ENCODE measurements at regions not wholly inside any gene's neighbourhood (a gene's known extent, or its start where the extent isn't known, plus 50 kb on each side); places are given as distances from the start of the nearest gene placed in this dataset.

- H3K27ac Mint-ChIP-seq: no peak overlapping the region
- peaks cover 14% of the 10 kb centered on the region for H3K27me3 Mint-ChIP-seq
- no peak overlapping the region for H3K4me3 Mint-ChIP-seq
- H3K36me3 Mint-ChIP-seq: no peaks in the 10 kb centered on the region
- no peaks in the 10 kb centered on the region for H3K9me3 Mint-ChIP-seq
- no peaks in the 10 kb centered on the region for H3K4me1 Mint-ChIP-seq
Measured at GRCh38 chr18:24629921-24630320, 169.5 kb downstream of the HRH4 start.

GRCh38 chr18:24630346-24630880 is 170.0 kb downstream of the HRH4 start:
- no peak overlapping the region for H3K4me3 Mint-ChIP-seq
- H3K27me3 Mint-ChIP-seq: peaks cover 14% of the 10 kb centered on the region
- H3K4me1 Mint-ChIP-seq: no peaks in the 10 kb centered on the region
- H3K36me3 Mint-ChIP-seq: no peaks in the 10 kb centered on the region
- no peak overlapping the region for H3K27ac Mint-ChIP-seq
- H3K9me3 Mint-ChIP-seq: no peaks in the 10 kb centered on the region

GRCh38 chr18:24631243-24632025 is 171.0 kb downstream of the HRH4 start:
- H3K27me3 Mint-ChIP-seq: peaks cover 14% of the 10 kb centered on the region
- H3K36me3 Mint-ChIP-seq: no peaks in the 10 kb centered on the region
- H3K9me3 Mint-ChIP-seq: no peaks in the 10 kb centered on the region
- H3K27ac Mint-ChIP-seq: no peak overlapping the region
- H3K4me3 Mint-ChIP-seq: peak overlapping the region in 1 of 4 donors; percentile 49
- no peaks in the 10 kb centered on the region for H3K4me1 Mint-ChIP-seq

GRCh38 chr18:24632158-24632988 is 171.9 kb downstream of the HRH4 start:
- Mint-ChIP-seq H3K9me3 (no peaks in the 10 kb centered on the region), H3K4me3 (no peak overlapping the region), H3K4me1 (no peaks in the 10 kb centered on the region), H3K36me3 (no peaks in the 10 kb centered on the region), H3K27me3 (peaks cover 17% of the 10 kb centered on the region), H3K27ac (no peak overlapping the region)

GRCh38 chr18:24633121-24633520 is 172.7 kb downstream of the HRH4 start:
- Mint-ChIP-seq H3K36me3 (no peaks in the 10 kb centered on the region), H3K4me3 (no peak overlapping the region), H3K9me3 (no peaks in the 10 kb centered on the region), H3K4me1 (no peaks in the 10 kb centered on the region), H3K27me3 (peaks cover 17% of the 10 kb centered on the region), H3K27ac (no peak overlapping the region)

GRCh38 chr18:24649571-24649970 is 189.1 kb downstream of the HRH4 start:
- Mint-ChIP-seq H3K27me3 (peaks cover 5% of the 10 kb centered on the region), H3K27ac (no peak overlapping the region), H3K4me3 (no peak overlapping the region), H3K9me3 (peaks cover 0 to 6% (median 2%) of the 10 kb centered on the region in 3 donors), H3K4me1 (no peaks in the 10 kb centered on the region), H3K36me3 (no peaks in the 10 kb centered on the region)

- H3K27me3 Mint-ChIP-seq: peaks cover 8% of the 10 kb centered on the region
- H3K4me1 Mint-ChIP-seq: no peaks in the 10 kb centered on the region
- no peak overlapping the region for H3K4me3 Mint-ChIP-seq
- H3K36me3 Mint-ChIP-seq: no peaks in the 10 kb centered on the region
- peaks cover 0 to 6% (median 2%) of the 10 kb centered on the region in 3 donors for H3K9me3 Mint-ChIP-seq
- no peak overlapping the region for H3K27ac Mint-ChIP-seq
Measured at GRCh38 chr18:24651434-24651833, 191.0 kb downstream of the HRH4 start.

GRCh38 chr18:24656050-24656449 is 195.6 kb downstream of the HRH4 start:
- H3K4me3 Mint-ChIP-seq: no peak overlapping the region
- peaks cover 0 to 6% (median 2%) of the 10 kb centered on the region in 3 donors for H3K9me3 Mint-ChIP-seq
- no peaks in the 10 kb centered on the region for H3K36me3 Mint-ChIP-seq
- H3K27ac Mint-ChIP-seq: no peak overlapping the region
- H3K27me3 Mint-ChIP-seq: peaks cover 9% of the 10 kb centered on the region
- H3K4me1 Mint-ChIP-seq: peaks cover 3 to 15% (median 10%) of the 10 kb centered on the region in 3 donors

- H3K27me3 Mint-ChIP-seq: peaks cover 9% of the 10 kb centered on the region
- H3K4me3 Mint-ChIP-seq: no peak overlapping the region
- H3K4me1 Mint-ChIP-seq: peaks cover 3 to 17% (median 10%) of the 10 kb centered on the region in 3 donors
- peak overlapping the region in 1 of 3 donors; percentile 49 for H3K27ac Mint-ChIP-seq
- H3K9me3 Mint-ChIP-seq: peaks cover 0 to 4% (median 2%) of the 10 kb centered on the region in 3 donors
- H3K36me3 Mint-ChIP-seq: no peaks in the 10 kb centered on the region
Measured at GRCh38 chr18:24656551-24657443, 196.4 kb downstream of the HRH4 start.

- Mint-ChIP-seq H3K27me3 (peaks cover 9% of the 10 kb centered on the region), H3K9me3 (peaks cover 0 to 2% (median 0%) of the 10 kb centered on the region in 3 donors), H3K36me3 (no peaks in the 10 kb centered on the region), H3K27ac (peak overlapping the region in 1 of 3 donors; percentile 49), H3K4me1 (peaks cover 3 to 17% (median 10%) of the 10 kb centered on the region in 3 donors), H3K4me3 (no peak overlapping the region)
Measured at GRCh38 chr18:24657444-24657842, 197.0 kb downstream of the HRH4 start.

GRCh38 chr18:24658302-24658701 is 197.9 kb downstream of the HRH4 start:
- Mint-ChIP-seq H3K9me3 (peaks cover 0 to 4% (median 0%) of the 10 kb centered on the region in 3 donors), H3K27me3 (peaks cover 10% of the 10 kb centered on the region), H3K4me3 (peak overlapping the region in 1 of 4 donors; percentile 80), H3K36me3 (no peaks in the 10 kb centered on the region), H3K27ac (no peak overlapping the region), H3K4me1 (peaks cover 3 to 18% (median 10%) of the 10 kb centered on the region in 3 donors)

GRCh38 chr18:24659827-24660720 is 199.6 kb downstream of the HRH4 start:
- Mint-ChIP-seq H3K27ac (peak overlapping the region in 2 of 3 donors; percentile 50 to 64), H3K9me3 (peaks cover 0 to 2% (median 2%) of the 10 kb centered on the region in 3 donors), H3K27me3 (peaks cover 10% of the 10 kb centered on the region), H3K4me3 (peak overlapping the region in 3 of 4 donors; percentile 68 to 87 (median 85)), H3K36me3 (no peaks in the 10 kb centered on the region), H3K4me1 (peaks cover 3 to 18% (median 10%) of the 10 kb centered on the region in 3 donors)

- peaks cover 0 to 2% (median 2%) of the 10 kb centered on the region in 3 donors for H3K9me3 Mint-ChIP-seq
- H3K36me3 Mint-ChIP-seq: no peaks in the 10 kb centered on the region
- H3K4me3 Mint-ChIP-seq: peak overlapping the region in 1 of 4 donors; percentile 33
- H3K27ac Mint-ChIP-seq: no peak overlapping the region
- peaks cover 3 to 18% (median 10%) of the 10 kb centered on the region in 3 donors for H3K4me1 Mint-ChIP-seq
- H3K27me3 Mint-ChIP-seq: peaks cover 10% of the 10 kb centered on the region
Measured at GRCh38 chr18:24660956-24661355, 200.5 kb downstream of the HRH4 start.
